ENCODE measurements at regions not wholly inside any gene's neighbourhood (a gene's known extent, or its start where the extent isn't known, plus 50 kb on each side); places are given as distances from the start of the nearest gene placed in this dataset.

- peak; percentile 65 for DNase-seq
These were observed 1223.9 kb downstream of the BRD1 start for GRCh38 chr22:48603621-48604320.

DNA sequence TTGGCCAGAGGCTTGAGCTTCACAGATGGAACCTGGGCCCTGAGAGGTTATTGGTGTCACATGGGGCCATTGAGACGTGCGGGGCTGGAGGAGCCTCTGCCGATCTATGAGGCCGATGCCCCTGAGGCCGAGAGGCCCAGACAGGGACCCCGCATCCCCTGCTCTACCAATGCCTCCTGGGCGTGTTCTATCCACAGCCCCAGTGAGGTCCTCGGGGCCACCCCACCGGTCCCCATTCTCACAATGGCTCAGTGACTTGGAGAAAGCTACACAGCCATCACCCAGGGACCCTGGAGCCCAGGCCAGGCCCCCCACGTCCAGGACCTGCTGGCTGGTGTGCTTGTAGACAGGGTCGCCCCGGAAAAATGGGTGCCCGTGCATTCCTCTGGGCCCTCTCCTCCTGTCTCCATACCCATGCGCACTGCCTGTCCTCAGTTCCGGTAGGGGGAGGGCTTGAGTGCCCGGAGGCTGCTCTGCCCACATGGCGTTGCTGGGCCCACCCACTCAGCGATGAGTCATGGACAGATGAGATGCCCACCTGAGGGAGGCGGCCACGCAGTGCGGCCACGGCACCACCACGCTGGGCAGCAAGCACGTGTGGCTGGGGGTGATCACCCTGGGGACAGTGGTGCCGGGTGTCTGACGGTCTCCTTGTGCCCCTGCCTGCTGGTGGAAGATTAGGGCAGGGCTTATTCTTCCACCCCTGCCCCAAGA lies 1224.7 kb downstream of the BRD1 start:
- DNase-seq = no peak

DNA sequence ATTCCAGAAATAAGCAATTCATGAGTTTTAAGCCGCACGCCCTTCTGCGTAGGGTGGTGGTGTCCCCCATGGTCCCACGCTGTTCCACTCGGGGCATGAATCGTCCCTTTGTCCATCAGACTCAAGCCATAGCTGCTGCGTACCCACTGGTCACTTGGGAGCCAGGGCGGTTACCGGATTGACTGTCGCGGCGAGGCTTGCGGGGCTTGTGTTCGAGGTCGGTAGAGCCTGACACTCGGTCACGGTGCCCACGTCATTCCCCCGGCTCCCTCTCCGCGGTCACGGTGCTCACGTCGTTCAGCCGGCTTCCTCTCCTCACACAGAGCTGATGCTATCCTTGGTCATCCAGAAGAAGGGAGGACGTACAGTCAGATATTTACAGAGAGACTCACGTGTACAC lies 1227.0 kb downstream of the BRD1 start:
- no peak for DNase-seq

DNA sequence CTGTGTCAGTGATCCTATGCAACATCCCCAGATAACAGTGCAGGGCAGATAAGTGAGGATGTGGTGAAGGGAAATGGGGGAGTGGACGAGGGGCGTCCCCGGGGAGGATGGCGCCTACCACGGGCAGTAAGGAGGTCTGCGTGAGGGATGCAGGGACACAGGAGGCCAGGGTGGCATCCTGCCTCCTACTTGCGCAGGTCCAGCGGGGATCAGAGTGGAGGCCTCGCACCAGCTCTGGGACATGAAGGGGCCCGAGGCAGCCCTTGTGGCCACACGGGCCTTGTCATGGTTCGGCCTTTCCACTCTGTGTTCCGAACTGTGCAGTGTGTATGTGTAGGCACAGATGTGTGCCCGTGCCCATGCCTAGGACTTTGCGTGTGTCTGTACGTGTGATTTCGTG lies 1227.5 kb downstream of the BRD1 start:
- no peak for DNase-seq

DNA sequence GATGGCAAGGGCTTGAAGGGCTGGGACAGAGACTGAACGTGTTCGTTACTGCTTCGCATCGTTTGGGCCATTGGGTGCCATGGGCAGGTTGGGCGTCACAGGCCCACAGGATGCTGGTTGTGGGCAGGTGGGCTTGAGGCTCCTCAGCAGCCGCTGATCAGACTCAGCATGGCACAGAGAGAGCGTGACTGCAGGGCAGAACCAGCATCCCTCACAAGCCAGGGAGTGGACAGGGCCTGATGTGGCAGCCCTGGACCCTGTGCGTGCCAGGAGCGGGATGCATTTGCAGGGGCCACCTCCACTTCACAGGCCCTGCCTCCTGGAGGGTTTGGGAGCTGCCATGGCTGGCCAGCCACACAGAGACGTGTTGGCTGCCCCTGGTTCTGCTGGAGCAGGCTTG lies 1228.3 kb downstream of the BRD1 start:
- DNase-seq = no peak

DNA sequence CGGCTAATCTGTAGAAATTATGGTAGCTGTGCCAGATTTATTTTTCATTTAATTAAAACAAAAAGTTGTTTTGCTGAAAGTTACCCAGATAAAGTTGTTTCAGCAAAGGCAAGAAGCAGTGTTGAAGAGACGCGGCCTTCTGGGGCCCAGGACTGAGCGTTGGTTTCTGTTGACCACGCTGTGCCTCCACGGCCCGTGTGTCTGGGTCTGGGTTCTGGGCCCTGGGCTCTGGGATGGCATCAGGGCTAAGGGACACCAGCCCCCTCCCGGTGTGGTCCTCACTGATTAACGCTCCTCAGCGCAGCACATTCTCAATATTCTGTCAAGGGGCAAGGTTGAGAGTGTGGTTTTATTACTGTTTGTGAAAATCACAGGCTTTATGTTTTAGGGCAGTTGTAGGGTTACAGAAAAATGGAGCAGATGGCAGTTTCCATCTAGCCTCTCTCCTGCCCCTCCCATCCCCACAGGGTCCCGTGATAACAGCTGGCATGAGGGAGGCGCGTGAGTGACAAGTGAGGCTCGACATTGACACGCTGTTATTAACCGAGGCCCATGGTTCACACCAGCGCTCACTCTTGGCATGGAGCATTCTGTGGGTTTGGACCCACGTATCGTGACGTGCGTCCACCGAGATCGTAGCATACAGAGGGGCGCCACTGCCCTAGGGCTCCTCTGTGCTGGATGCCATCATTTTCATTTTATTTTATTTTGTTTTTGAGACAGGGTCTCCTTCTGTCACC lies 1231.4 kb downstream of the BRD1 start:
- DNase-seq = no peak

- DNase-seq = no peak
These were observed 1232.2 kb downstream of the BRD1 start for GRCh38 chr22:48595511-48595905.

DNA sequence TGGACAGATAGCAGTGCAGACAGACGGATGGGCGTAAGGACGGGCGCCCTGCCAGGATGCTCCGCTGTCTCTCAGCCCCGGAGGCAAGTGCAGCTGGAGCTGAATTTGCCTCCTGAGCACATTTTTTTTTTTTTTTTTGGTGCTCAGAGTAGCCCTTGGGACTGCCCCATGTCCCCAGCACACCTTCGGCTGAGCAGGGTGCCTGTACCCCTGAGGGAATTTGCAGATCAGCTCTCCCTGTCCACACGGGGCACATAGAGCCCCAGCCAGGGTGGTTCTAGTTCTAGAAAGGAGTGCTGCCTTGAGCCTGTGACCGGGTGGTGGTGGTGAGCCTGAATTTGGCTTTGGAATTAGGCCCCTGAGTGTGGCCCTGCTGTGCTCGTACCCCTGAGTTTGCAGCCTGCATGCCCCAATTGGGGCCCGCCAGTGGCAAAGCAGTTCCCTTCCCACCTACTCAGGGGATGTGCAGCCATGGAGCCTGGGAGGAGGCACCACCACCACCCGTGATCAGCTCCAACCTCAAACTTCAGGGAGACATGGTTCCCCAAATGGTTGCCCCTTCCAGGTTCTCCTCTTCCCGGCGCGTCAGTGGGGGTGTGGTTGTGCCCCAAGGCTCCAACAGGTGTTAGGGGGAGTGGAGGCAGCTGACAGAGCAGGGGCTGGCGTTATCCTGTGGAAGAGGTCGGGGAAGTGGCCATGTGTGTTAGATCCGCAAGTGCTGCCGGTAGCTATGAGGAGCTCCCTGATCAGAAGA lies 1232.7 kb downstream of the BRD1 start:
- DNase-seq = no peak

- DNase-seq = no peak
These were observed 1233.5 kb downstream of the BRD1 start for GRCh38 chr22:48594016-48594756.

DNA sequence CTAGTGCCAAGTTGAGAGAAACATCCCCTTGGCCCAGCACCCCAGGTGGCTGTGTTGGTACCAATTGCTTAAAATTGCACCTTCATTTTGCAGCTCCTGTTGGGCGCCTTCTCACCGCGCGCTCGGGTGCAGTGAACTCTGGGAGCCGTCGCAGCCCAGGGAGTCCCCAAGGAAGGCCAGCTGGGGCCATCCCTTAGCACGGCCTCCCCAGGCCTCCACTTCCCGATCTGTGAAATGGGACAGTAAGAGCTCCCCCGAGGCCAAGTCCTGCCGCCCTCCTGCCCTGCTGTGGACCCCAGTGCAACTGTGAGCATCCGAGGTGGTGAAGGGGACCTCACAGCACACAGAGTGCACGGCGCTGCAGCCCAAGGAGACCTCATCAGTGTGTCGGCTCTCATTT lies 1234.1 kb downstream of the BRD1 start:
- no peak for DNase-seq

- no peak for DNase-seq
These were observed 1234.7 kb downstream of the BRD1 start for GRCh38 chr22:48592931-48593330.

- no peak for DNase-seq
These were observed 1235.2 kb downstream of the BRD1 start for GRCh38 chr22:48592488-48592887.

DNA sequence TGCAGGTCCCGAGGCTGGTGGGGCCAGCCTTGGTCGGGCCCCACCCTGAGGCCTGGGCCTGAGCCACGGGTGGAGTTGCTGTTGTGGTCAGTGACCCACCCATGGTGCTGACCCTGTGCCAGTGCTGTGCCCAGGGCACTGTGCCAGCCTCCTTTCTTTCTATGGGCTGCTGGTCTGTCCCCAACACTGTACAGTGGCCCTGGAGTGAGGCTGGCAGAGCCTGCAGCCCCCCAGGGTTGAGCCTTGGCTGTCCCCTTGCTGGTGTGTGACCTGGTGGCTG lies 1235.7 kb downstream of the BRD1 start:
- DNase-seq = no peak

- no peak for DNase-seq
These were observed 1236.2 kb downstream of the BRD1 start for GRCh38 chr22:48591286-48592065.

GRCh38 chr22:48589901-48590300 lies 1237.8 kb downstream of the BRD1 start:
- no peak for DNase-seq

GRCh38 chr22:48588878-48589450 lies 1238.7 kb downstream of the BRD1 start:
- no peak for DNase-seq

GRCh38 chr22:48588151-48588877 lies 1239.4 kb downstream of the BRD1 start:
- no peak for DNase-seq

GRCh38 chr22:48587236-48587865 lies 1240.3 kb downstream of the BRD1 start:
- DNase-seq = no peak

DNA sequence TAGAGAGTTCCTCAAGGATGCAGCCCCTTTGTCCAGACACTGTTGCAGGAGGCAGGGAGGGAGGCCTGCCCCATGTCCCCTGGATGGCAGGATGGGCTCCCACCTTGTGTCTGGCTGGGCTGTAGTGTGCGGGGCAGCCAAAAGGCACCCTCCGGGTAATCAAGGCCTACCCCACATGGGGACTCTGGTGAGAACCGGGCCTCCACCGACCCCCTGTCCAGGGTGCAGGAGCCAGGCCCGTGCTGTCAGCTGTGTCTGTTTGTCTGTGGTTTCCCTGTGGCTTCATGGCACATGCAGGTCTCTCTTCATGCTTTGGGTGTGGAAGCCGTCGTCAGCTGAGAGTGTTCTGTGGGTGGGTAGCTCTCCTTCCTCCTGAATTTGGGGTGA lies 1240.9 kb downstream of the BRD1 start:
- DNase-seq = no peak
